ENCODE measurements at regions not wholly inside any gene's neighbourhood (a gene's known extent, or its start where the extent isn't known, plus 50 kb on each side); places are given as distances from the start of the nearest gene placed in this dataset.

DNA sequence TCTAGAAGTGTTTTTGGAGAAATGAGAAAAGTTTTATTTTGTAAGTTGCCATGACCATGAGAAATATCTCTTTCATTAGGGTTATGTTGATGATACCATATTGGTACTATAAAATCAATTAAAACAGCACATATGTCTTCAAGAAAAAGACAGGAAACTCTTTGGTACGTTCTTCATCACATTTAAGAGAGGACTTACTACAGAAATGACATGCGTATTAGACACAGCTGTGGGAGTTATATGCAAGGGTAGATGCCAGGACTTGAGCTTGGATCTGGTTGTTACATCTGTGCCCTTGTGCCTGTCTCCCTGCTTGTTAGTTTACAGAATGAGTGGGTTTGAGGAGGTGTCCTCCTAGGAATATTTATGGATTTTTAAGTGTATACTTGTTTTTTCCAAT lies 103.4 kb upstream of the P2RY1 start (continued):
- TF ChIP-seq, protein P1, sequence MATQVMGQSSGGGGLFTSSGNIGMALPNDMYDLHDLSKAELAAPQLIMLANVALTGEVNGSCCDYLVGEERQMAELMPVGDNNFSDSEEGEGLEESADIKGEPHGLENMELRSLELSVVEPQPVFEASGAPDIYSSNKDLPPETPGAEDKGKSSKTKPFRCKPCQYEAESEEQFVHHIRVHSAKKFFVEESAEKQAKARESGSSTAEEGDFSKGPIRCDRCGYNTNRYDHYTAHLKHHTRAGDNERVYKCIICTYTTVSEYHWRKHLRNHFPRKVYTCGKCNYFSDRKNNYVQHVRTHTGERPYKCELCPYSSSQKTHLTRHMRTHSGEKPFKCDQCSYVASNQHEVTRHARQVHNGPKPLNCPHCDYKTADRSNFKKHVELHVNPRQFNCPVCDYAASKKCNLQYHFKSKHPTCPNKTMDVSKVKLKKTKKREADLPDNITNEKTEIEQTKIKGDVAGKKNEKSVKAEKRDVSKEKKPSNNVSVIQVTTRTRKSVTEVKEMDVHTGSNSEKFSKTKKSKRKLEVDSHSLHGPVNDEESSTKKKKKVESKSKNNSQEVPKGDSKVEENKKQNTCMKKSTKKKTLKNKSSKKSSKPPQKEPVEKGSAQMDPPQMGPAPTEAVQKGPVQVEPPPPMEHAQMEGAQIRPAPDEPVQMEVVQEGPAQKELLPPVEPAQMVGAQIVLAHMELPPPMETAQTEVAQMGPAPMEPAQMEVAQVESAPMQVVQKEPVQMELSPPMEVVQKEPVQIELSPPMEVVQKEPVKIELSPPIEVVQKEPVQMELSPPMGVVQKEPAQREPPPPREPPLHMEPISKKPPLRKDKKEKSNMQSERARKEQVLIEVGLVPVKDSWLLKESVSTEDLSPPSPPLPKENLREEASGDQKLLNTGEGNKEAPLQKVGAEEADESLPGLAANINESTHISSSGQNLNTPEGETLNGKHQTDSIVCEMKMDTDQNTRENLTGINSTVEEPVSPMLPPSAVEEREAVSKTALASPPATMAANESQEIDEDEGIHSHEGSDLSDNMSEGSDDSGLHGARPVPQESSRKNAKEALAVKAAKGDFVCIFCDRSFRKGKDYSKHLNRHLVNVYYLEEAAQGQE (IDR thresholded peaks at IDR 0.05; ENCODE audit: low read depth), result no peak

DNA sequence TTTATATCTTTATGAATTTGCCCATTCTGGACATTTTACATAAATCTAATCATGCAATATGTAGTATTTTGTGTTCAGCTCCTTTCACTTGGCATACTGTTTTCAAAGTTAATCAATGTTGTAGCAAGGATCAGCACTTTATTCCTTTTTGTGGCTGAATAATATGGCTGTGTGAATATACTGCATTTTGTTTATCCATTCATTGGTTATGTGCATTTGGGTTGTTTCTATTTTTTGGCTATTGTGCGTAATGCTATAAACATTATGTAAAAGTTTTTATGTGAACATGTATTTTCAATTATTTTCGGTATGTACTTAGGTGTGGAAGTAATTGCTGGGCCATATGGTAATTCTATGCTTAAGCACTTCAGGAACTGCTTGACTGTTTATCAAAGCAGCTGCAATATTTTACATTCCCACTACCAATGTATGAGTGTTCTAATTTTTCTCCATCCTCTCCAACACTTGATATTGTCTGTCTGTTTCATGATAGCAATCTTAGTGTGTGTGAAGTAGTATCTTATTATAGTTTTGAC lies 101.3 kb upstream of the P2RY1 start:
- intact Hi-C loops (cut with micrococcal nuclease), result no loop called here
- no peak overlapping the region for H3K27ac ChIP-seq (ENCODE audit: low read depth, low read length)
- H3K36me3 ChIP-seq (ENCODE audit: control insufficient read depth in 1 of 2, insufficient read depth in 2 of 2, low read length in 2 of 2), result no peaks in the 10 kb centered on the region
- no peaks in the 10 kb centered on the region for H3K9me3 ChIP-seq (ENCODE audit: control insufficient read depth in 1 of 2, insufficient read depth in 1 of 2, low read depth in 1 of 2, low read length in 2 of 2)
- RAD21 ChIA-PET (ENCODE audit: low non-redundant PET in 1 of 2, low total read pairs in 2 of 2, uncharacterized antibody in 2 of 2, unreplicated experiment in 2 of 2), result no interaction called here
- H3K4me1 ChIP-seq (ENCODE audit: control insufficient read depth in 1 of 2, insufficient read depth in 2 of 2, low read length in 2 of 2), result no peaks in the 10 kb centered on the region
- POLR2A ChIA-PET, result no interaction called here
- H3K9ac ChIP-seq (ENCODE audit: low read length), result no peak overlapping the region
- no peaks in the 10 kb centered on the region for H4K20me1 ChIP-seq (ENCODE audit: insufficient read depth)
- no peaks in the 10 kb centered on the region for H3K9me2 ChIP-seq (ENCODE audit: insufficient read depth)
- no TSS peak for BruUV-seq (replicated peaks)
- no peak overlapping the region for H3K4me3 ChIP-seq (replicated peaks in 1 of 2; ENCODE audit: low read depth in 1 of 2, low read length in 2 of 2)
- ATAC-seq (no peak), DNase-seq (ENCODE audit: low read depth, low spot score) (no peak)
- H2AFZ ChIP-seq (ENCODE audit: low read depth, low read length, poor library complexity, severe bottlenecking), result no peak overlapping the region
- no peaks in the 10 kb centered on the region for H3K79me2 ChIP-seq (ENCODE audit: insufficient read depth, low read length)
- CTCF ChIA-PET, result no interaction called here
- no peak overlapping the region for H3K4me2 ChIP-seq (ENCODE audit: low read length)
- H3K27me3 ChIP-seq (ENCODE audit: insufficient read depth, low read length), result no peaks in the 10 kb centered on the region
- TF ChIP-seq ZFX (IDR thresholded peaks at IDR 0.05) (no peak), CEBPB (IDR thresholded peaks at IDR 0.05; ENCODE audit: low read depth) (no peak), ELF1 (IDR thresholded peaks at IDR 0.05; ENCODE audit: borderline replicate concordance, low read depth) (no peak), TCF7L2 (IDR thresholded peaks at IDR 0.05; ENCODE audit: borderline replicate concordance, extremely low read depth, insufficient read depth, insufficient read length) (no peak), POLR2A (IDR thresholded peaks at IDR 0.05; ENCODE audit: borderline replicate concordance, extremely low read depth, insufficient read depth, insufficient read length) (no peak), SRF (IDR thresholded peaks at IDR 0.05; ENCODE audit: low read depth) (no peak), JUND (IDR thresholded peaks at IDR 0.05) (no peak), EZH2 (IDR thresholded peaks at IDR 0.05) (no peak), EGR1 (IDR thresholded peaks at IDR 0.05; ENCODE audit: low read depth) (no peak), EZH2phosphoT487 (IDR thresholded peaks at IDR 0.05; ENCODE audit: borderline replicate concordance) (no peak), RAD21 (IDR thresholded peaks at IDR 0.05; ENCODE audit: low read depth) (no peak), POLR2AphosphoS5 (IDR thresholded peaks at IDR 0.05; ENCODE audit: low read depth, low read length) (no peak)
- TF ChIP-seq, protein P2, sequence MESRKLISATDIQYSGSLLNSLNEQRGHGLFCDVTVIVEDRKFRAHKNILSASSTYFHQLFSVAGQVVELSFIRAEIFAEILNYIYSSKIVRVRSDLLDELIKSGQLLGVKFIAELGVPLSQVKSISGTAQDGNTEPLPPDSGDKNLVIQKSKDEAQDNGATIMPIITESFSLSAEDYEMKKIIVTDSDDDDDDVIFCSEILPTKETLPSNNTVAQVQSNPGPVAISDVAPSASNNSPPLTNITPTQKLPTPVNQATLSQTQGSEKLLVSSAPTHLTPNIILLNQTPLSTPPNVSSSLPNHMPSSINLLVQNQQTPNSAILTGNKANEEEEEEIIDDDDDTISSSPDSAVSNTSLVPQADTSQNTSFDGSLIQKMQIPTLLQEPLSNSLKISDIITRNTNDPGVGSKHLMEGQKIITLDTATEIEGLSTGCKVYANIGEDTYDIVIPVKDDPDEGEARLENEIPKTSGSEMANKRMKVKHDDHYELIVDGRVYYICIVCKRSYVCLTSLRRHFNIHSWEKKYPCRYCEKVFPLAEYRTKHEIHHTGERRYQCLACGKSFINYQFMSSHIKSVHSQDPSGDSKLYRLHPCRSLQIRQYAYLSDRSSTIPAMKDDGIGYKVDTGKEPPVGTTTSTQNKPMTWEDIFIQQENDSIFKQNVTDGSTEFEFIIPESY (IDR thresholded peaks at IDR 0.05; ENCODE audit: extremely low read depth, insufficient replicate concordance, low read length), result no peak
- TF ChIP-seq, protein P3, sequence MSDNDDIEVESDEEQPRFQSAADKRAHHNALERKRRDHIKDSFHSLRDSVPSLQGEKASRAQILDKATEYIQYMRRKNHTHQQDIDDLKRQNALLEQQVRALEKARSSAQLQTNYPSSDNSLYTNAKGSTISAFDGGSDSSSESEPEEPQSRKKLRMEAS (IDR thresholded peaks at IDR 0.05), result no peak
- TF ChIP-seq, protein P1 (IDR thresholded peaks at IDR 0.05; ENCODE audit: low read depth), result no peak
